K562 (cell line): ENCODE measurements at regions not wholly inside any gene's neighbourhood (a gene's known extent, or its start where the extent isn't known, plus 50 kb on each side); places are given as distances from the start of the nearest gene placed in this dataset.

Experiments used
- ATAC-seq: fragments of 200-7000 bp; cut with Tn5 transposase; 3 replicates; pipeline ENCODE4 v1.9.1; 2020; ENCODE audit warnings: moderate library complexity
- BruUV-seq: library from RNA; stranded (reverse); fragments of 400-500 nt; replicated peaks from 2 replicates; lab custom pipeline; 2021; lab: Mats Ljungman, UMichigan
- CTCF ChIA-PET: fragments of 300-600 bp; formaldehyde crosslinking; extraction: SDS; loops from one replicate; lab custom pipeline; 2021; ENCODE audit warnings: low intra/inter-chr PET ratio; lab: Yijun Ruan, JAX
- POLR2A ChIA-PET: fragments of 300-600, 350-650 bp; sonication (Branson Sonifier 250); formaldehyde crosslinking; extraction: SDS; loops from one replicate; lab custom pipeline; 2021; ENCODE audit warnings: antibody characterized with exemption, inconsistent platforms; lab: Yijun Ruan, JAX
- DNase-seq, 4 experiments: peaks; one replicate each; pipeline versions ENCODE4 v3.0.0 to v3.0.0-alpha.2; 2011 to 2018; ENCODE audit warnings: low spot score in 3 of 4, mixed read lengths in 3 of 4; ENCODE audit errors: extremely low read depth in 1 of 4
- FAIRE-seq: peaks from 2 replicates; lab custom pipeline; 2011; peaks lifted over from hg19 to GRCh38; lab: Jason Lieb, UNC
- H2AFZ ChIP-seq: 2 replicates; pipeline ENCODE4 v1.6.0; 2011; ENCODE audit warnings: low read depth, low read length, control low read depth, inconsistent platforms
- H3K27ac ChIP-seq: fragments of 200-600 bp; 3 replicates; pipeline ENCODE4 v1.8.0; 2011; ENCODE audit warnings: low read depth, mild to moderate bottlenecking, control low read depth, inconsistent platforms, low read length, moderate library complexity, mixed read lengths; ENCODE audit errors: extremely low read depth
- H3K27me3 ChIP-seq, 2 experiments: fragments of 300-600 bp in 1 of 2; 2 replicates in 1 of 2; 3 replicates in 1 of 2; pipeline versions ENCODE4 v1.6.0 to v1.8.0; 2011; ENCODE audit warnings: inconsistent platforms in 2 of 2, low read length in 2 of 2, mild to moderate bottlenecking in 1 of 2, mixed read lengths in 1 of 2, moderate library complexity in 1 of 2; ENCODE audit not compliant: control insufficient read depth in 2 of 2, insufficient read depth in 2 of 2
- H3K36me3 ChIP-seq: fragments of 300-600 bp; 3 replicates; pipeline ENCODE4 v1.8.0; 2011; ENCODE audit warnings: mild to moderate bottlenecking, low read length, inconsistent platforms; ENCODE audit not compliant: control insufficient read depth, insufficient read depth
- H3K4me1 ChIP-seq, 2 experiments: fragments of 200-600 bp in 1 of 2; replicated peaks in 1 of 2; 2 replicates in 1 of 2; 3 replicates in 1 of 2; pipeline versions ENCODE4 v1.5.1 to v1.8.0; 2011; ENCODE audit warnings: inconsistent platforms in 2 of 2, low read length in 2 of 2, mild to moderate bottlenecking in 1 of 2, mixed read lengths in 1 of 2, moderate library complexity in 1 of 2; ENCODE audit not compliant: control insufficient read depth in 2 of 2, insufficient read depth in 2 of 2
- H3K4me2 ChIP-seq: 2 replicates; pipeline ENCODE4 v1.6.1; 2011; ENCODE audit warnings: low read length, control low read depth, inconsistent platforms, mixed read lengths; ENCODE audit not compliant: insufficient read depth
- H3K4me3 ChIP-seq: fragments of 200-600 bp; sonication (generic), shearing (Covaris generic); 2 replicates; pipeline ENCODE4 v1.5.1; 2016; ENCODE audit warnings: control low read depth, inconsistent platforms
- H3K79me2 ChIP-seq: fragments of 200-600 bp; 3 replicates; pipeline ENCODE4 v1.8.0; 2011; ENCODE audit warnings: low read length, inconsistent platforms; ENCODE audit not compliant: control insufficient read depth, insufficient read depth
- H3K9ac ChIP-seq, 2 experiments: 2 replicates each; pipeline versions ENCODE4 v1.6.0 to v1.6.1; 2011; ENCODE audit warnings: low read depth in 2 of 2, low read length in 2 of 2, control low read depth in 1 of 2, inconsistent platforms in 1 of 2, mild to moderate bottlenecking in 1 of 2, mixed read lengths in 1 of 2; ENCODE audit not compliant: insufficient read depth in 1 of 2
- H3K9me1 ChIP-seq: one replicate; pipeline ENCODE4 v1.6.0; 2011; ENCODE audit warnings: inconsistent platforms, mild to moderate bottlenecking, low read length, moderate library complexity; ENCODE audit not compliant: control insufficient read depth, insufficient read depth
- H3K9me3 ChIP-seq: replicated peaks from 2 replicates; pipeline ENCODE4 v1.5.1; 2011; ENCODE audit warnings: low read depth, low read length, inconsistent platforms; ENCODE audit not compliant: control insufficient read depth, insufficient read depth
- H4K20me1 ChIP-seq: replicated peaks from 2 replicates; pipeline ENCODE4 v1.6.1; 2011; ENCODE audit warnings: low read length, inconsistent platforms, mixed read lengths; ENCODE audit not compliant: control insufficient read depth, insufficient read depth
- ARID2 ChIP-seq: fragments of 450-650 bp; IDR thresholded peaks from 2 replicates; pipeline ENCODE4 v1.6.1; 2017; ENCODE audit warnings: antibody characterized with exemption, mild to moderate bottlenecking
- C11orf30 ChIP-seq: fragments of 450-650 bp; IDR thresholded peaks from 2 replicates; pipeline ENCODE4 v1.6.1; 2016; ENCODE audit warnings: low read depth, mild to moderate bottlenecking
- CEBPZ ChIP-seq: fragments of 150-350 bp; IDR thresholded peaks from 2 replicates; pipeline ENCODE4 v1.6.1; 2014; ENCODE audit warnings: low read depth, mild to moderate bottlenecking, low read length, borderline replicate concordance
- HBP1 ChIP-seq: fragments of 450-650 bp; formaldehyde crosslinking; IDR thresholded peaks from 2 replicates; pipeline ENCODE4 v1.4.0; 2022; ENCODE audit warnings: missing genetic modification characterization
- MAFF ChIP-seq: IDR thresholded peaks from 2 replicates; pipeline ENCODE4 v1.6.1; 2012; ENCODE audit warnings: low read length, improper control_type of control experiment
- MAFG ChIP-seq: fragments of 450-650 bp; conservative IDR thresholded peaks from 2 replicates; pipeline ENCODE4 v1.6.1; 2016; ENCODE audit warnings: missing genetic modification characterization, missing compliant biosample characterization
- MAFK ChIP-seq: IDR thresholded peaks from 2 replicates; pipeline ENCODE4 v1.6.1; 2011; ENCODE audit warnings: low read length, improper control_type of control experiment
- MCM5 ChIP-seq: fragments of 450-650 bp; IDR thresholded peaks from 2 replicates; pipeline ENCODE4 v1.6.1; 2016; ENCODE audit warnings: low read depth
- SMARCA4 ChIP-seq: fragments of 450-650 bp; IDR thresholded peaks from 2 replicates; pipeline ENCODE4 v1.6.1; 2016
- SREBF2 ChIP-seq: sonication (generic); formaldehyde crosslinking; IDR thresholded peaks from 2 replicates; pipeline ENCODE4 v1.4.0; 2020; ENCODE audit warnings: mild to moderate bottlenecking, missing genetic modification reagents
- TAF15 ChIP-seq: fragments of 200-400 bp; formaldehyde crosslinking; IDR thresholded peaks from 2 replicates; pipeline ENCODE4 v1.6.1; 2017; ENCODE audit warnings: mild to moderate bottlenecking, low read depth, low read length, moderate library complexity
- ZNF12 ChIP-seq: sonication (generic); formaldehyde crosslinking; IDR thresholded peaks from 2 replicates; pipeline ENCODE4 v1.4.0; 2020; ENCODE audit warnings: mild to moderate bottlenecking, missing genetic modification reagents
- ZNF311 ChIP-seq: fragments of 250-450 bp; sonication (Bioruptor Pico); IDR thresholded peaks from 2 replicates; pipeline ENCODE4 v1.4.0; 2020; ENCODE audit warnings: mild to moderate bottlenecking, moderate library complexity
- ZNF316 ChIP-seq: fragments of 450-650 bp; IDR thresholded peaks from 2 replicates; pipeline ENCODE4 v1.6.1; 2016
- in situ Hi-C: fragments of 300-500 bp; cut with MboI; formaldehyde crosslinking; loops from 4 replicates; pipeline ENCODE4 v1.15.0; 2018; ENCODE audit warnings: inconsistent platforms, mixed read lengths
- intact Hi-C: fragments of 100-400 bp; cut with micrococcal nuclease; formaldehyde crosslinking; loops from 2 replicates; pipeline ENCODE4 v1.14.2; 2022

GRCh38 chr12:69019082-69019481, 86.1 kb upstream of the CPM start:
- ChIA-PET CTCF (no interaction called here), POLR2A (no interaction called here)
- H3K9me3 ChIP-seq = no peaks in the 10 kb centered on the region
- ATAC-seq (no peak), FAIRE-seq (no peak), DNase-seq (no peak)
- peaks cover 2 to 5% of the 10 kb centered on the region in 2 experiments; a peak in 1 of 5 replicates for H3K27me3 ChIP-seq
- H3K4me2 ChIP-seq = no peak overlapping the region
- in situ Hi-C loops = no loop called here
- H3K4me3 ChIP-seq = no peak overlapping the region
- no peaks in the 10 kb centered on the region for H3K79me2 ChIP-seq
- H3K27ac ChIP-seq = no peak overlapping the region
- intact Hi-C loops = no loop called here
- H3K9me1 ChIP-seq = no peaks in the 10 kb centered on the region
- H2AFZ ChIP-seq = no peak overlapping the region
- TF ChIP-seq MCM5 (no peak), ZNF316 (peak; percentile 77), MAFK (peak; percentile 74), C11orf30 (peak; percentile 51; the same call in 1 of the 2 replicates), MAFF (peak; percentile 68)
- no peak overlapping the region for H3K9ac ChIP-seq
- no TSS peak for BruUV-seq
- no peaks in the 10 kb centered on the region for H4K20me1 ChIP-seq
- no peaks in the 10 kb centered on the region for H3K36me3 ChIP-seq
- no peaks in the 10 kb centered on the region for H3K4me1 ChIP-seq

- POLR2A ChIA-PET = no interaction called here
- intact Hi-C loops = no loop called here
- no TSS peak for BruUV-seq
- Histone ChIP-seq H3K9me3 (no peaks in the 10 kb centered on the region), H2AFZ (no peak overlapping the region), H3K27me3 (peaks cover 4 to 8% of the 10 kb centered on the region in 2 experiments; a peak in 1 of 5 replicates), H3K79me2 (no peaks in the 10 kb centered on the region), H3K9me1 (no peaks in the 10 kb centered on the region), H3K27ac (no peak overlapping the region), H3K9ac (no peak overlapping the region), H4K20me1 (no peaks in the 10 kb centered on the region), H3K36me3 (no peaks in the 10 kb centered on the region), H3K4me1 (no peaks in the 10 kb centered on the region), H3K4me3 (no peak overlapping the region), H3K4me2 (no peak overlapping the region)
- no peak for FAIRE-seq
- no peak for DNase-seq
- CTCF ChIA-PET = no interaction called here
- no peak for ATAC-seq
- in situ Hi-C loops = no loop called here
- no peak for TF ChIP-seq TAF15
- TF ChIP-seq ZNF311 (CRISPR knock-in tag) = no peak
- peak; percentile 61 for TF ChIP-seq MAFF
- TF ChIP-seq SREBF2 = no peak
- no peak for TF ChIP-seq SMARCA4
- TF ChIP-seq ARID2 = no peak
- TF ChIP-seq HBP1 (CRISPR knock-in tag) = no peak
- TF ChIP-seq ZNF12 (CRISPR knock-in tag) = no peak
- TF ChIP-seq CEBPZ = no peak
- TF ChIP-seq C11orf30 = peak; percentile 58
- TF ChIP-seq MAFG (tag) = peak; percentile 46; the same call in 1 of the 2 replicates
These were observed 86.9 kb upstream of the CPM start for GRCh38 chr12:69019910-69020309.
